Activated naive CD4-positive, alpha-beta T cell treated with anti-CD3 and anti-CD28 coated beads, Interleukin-2, amount 10 ng/mL, durations not matched to agents 7 days and 5 days (primary cell): ENCODE measurements at regions not wholly inside any gene's neighbourhood (a gene's known extent, or its start where the extent isn't known, plus 50 kb on each side); places are given as distances from the start of the nearest gene placed in this dataset.

Experiments
- CTCF ChIA-PET: fragments of 350-600 bp; sonication (Branson Sonifier 250); formaldehyde crosslinking; loops from one replicate; lab custom pipeline; 2021; ENCODE audit warnings: antibody characterized with exemption; lab: Charles Lee
- DNase-seq: peaks from one replicate; pipeline ENCODE4 v3.0.0-alpha.2; 2020
- H3K27ac Mint-ChIP-seq: one replicate; pipeline ENCODE4 v1.8.0; 2021; ENCODE audit warnings: mild to moderate bottlenecking, moderate library complexity, mixed read lengths
- H3K27me3 Mint-ChIP-seq: one replicate; pipeline ENCODE4 v1.8.0; 2021; ENCODE audit warnings: mild to moderate bottlenecking, mixed read lengths
- H3K36me3 Mint-ChIP-seq: one replicate; pipeline ENCODE4 v1.8.0; 2021; ENCODE audit warnings: mixed read lengths
- H3K4me1 Mint-ChIP-seq: one replicate; pipeline ENCODE4 v1.8.0; 2021; ENCODE audit warnings: mixed read lengths
- H3K4me3 Mint-ChIP-seq: one replicate; pipeline ENCODE4 v1.8.0; 2021; ENCODE audit warnings: mild to moderate bottlenecking, moderate library complexity, mixed read lengths
- H3K9me3 Mint-ChIP-seq: one replicate; pipeline ENCODE4 v1.8.0; 2021; ENCODE audit warnings: mixed read lengths

GRCh38 chr17:68710035-68710780, 109.0 kb upstream of the FAM20A start:
- no peak overlapping the region for H3K4me3 Mint-ChIP-seq
- no peak for DNase-seq
- H3K4me1 Mint-ChIP-seq = no peaks in the 10 kb centered on the region
- no peaks in the 10 kb centered on the region for H3K9me3 Mint-ChIP-seq
- no peak overlapping the region for H3K27ac Mint-ChIP-seq
- CTCF ChIA-PET = no interaction called here
- no peaks in the 10 kb centered on the region for H3K36me3 Mint-ChIP-seq
- no peaks in the 10 kb centered on the region for H3K27me3 Mint-ChIP-seq

DNA sequence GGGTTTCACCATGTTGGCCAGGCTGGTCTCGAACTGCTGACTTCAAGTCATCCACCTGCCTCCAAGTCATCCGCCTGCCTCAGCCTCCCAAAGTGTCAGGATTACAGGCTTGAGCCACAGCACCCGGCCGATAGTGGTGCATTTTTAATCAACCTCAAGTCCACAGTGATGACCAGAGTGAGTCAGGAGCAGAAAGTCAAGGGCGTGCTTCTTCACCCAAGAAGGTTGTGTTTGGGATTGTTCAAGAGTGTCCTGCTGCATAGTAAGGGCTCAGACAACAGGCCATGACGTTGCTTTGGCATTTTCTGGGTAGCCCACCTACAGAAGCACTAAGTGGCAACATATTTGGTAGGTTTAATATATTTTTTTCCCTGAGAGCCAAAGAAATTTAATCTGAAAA, 108.3 kb upstream of the FAM20A start:
- H3K36me3 Mint-ChIP-seq = no peaks in the 10 kb centered on the region
- H3K27ac Mint-ChIP-seq = no peak overlapping the region
- no peaks in the 10 kb centered on the region for H3K9me3 Mint-ChIP-seq
- no peak for DNase-seq
- CTCF ChIA-PET = no interaction called here
- no peaks in the 10 kb centered on the region for H3K27me3 Mint-ChIP-seq
- no peaks in the 10 kb centered on the region for H3K4me1 Mint-ChIP-seq
- no peak overlapping the region for H3K4me3 Mint-ChIP-seq

GRCh38 chr17:68707031-68707430, 105.9 kb upstream of the FAM20A start:
- Mint-ChIP-seq H3K4me3 (no peak overlapping the region), H3K27ac (no peak overlapping the region)

DNA sequence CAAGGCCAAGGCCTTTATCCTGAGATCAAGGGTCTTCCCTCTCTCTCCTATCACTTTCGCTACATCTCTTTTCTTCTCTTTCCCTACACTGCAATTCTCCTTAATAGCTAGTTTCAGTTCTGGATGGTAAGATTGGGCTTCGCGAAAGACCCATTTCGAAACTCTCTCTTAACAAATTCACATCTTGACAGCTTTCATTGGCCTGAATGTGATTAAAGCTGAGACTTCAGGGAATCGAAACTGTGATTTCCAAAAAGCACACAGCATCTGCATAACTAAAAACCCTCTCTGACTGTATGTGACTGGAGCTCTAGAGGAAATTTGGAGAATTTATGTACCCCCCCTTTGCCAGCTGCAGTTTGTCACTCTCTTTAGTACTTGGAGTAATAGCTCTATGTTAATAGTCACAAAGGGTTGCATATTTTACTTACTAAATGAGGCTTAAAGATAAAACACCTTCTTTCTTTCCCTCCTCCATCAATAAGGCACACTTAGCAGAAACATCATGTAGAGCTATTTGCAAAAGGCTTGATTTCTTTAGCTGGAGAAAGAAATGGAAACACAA, 105.3 kb upstream of the FAM20A start:
- DNase-seq = no peak
- no peaks in the 10 kb centered on the region for H3K4me1 Mint-ChIP-seq
- H3K36me3 Mint-ChIP-seq = no peaks in the 10 kb centered on the region
- H3K27ac Mint-ChIP-seq = no peak overlapping the region
- H3K9me3 Mint-ChIP-seq = no peaks in the 10 kb centered on the region
- CTCF ChIA-PET = interaction anchor here (1.0 kb wide), 1 partner anchor 9 kb away, joined by 3 read pairs; no protein-coding TSS in a partner anchor
- no peaks in the 10 kb centered on the region for H3K27me3 Mint-ChIP-seq
- no peak overlapping the region for H3K4me3 Mint-ChIP-seq

More at GRCh38 chr17:68707031-68707430, 105.9 kb upstream of the FAM20A start:
- Mint-ChIP-seq H3K36me3 (no peaks in the 10 kb centered on the region), H3K27me3 (no peaks in the 10 kb centered on the region), H3K9me3 (no peaks in the 10 kb centered on the region), H3K4me1 (no peaks in the 10 kb centered on the region)
- DNase-seq = no peak
- CTCF ChIA-PET = interaction anchor here (1.0 kb wide), 1 partner anchor 9 kb away, joined by 3 read pairs; no protein-coding TSS in a partner anchor

- no peaks in the 10 kb centered on the region for H3K9me3 Mint-ChIP-seq
- no peak overlapping the region for H3K4me3 Mint-ChIP-seq
- CTCF ChIA-PET = interaction anchor here (0.6 kb wide), 1 partner anchor 143 kb away, joined by 5 read pairs; no protein-coding TSS in a partner anchor
These were observed 104.5 kb upstream of the FAM20A start for GRCh38 chr17:68705714-68706076.

DNA sequence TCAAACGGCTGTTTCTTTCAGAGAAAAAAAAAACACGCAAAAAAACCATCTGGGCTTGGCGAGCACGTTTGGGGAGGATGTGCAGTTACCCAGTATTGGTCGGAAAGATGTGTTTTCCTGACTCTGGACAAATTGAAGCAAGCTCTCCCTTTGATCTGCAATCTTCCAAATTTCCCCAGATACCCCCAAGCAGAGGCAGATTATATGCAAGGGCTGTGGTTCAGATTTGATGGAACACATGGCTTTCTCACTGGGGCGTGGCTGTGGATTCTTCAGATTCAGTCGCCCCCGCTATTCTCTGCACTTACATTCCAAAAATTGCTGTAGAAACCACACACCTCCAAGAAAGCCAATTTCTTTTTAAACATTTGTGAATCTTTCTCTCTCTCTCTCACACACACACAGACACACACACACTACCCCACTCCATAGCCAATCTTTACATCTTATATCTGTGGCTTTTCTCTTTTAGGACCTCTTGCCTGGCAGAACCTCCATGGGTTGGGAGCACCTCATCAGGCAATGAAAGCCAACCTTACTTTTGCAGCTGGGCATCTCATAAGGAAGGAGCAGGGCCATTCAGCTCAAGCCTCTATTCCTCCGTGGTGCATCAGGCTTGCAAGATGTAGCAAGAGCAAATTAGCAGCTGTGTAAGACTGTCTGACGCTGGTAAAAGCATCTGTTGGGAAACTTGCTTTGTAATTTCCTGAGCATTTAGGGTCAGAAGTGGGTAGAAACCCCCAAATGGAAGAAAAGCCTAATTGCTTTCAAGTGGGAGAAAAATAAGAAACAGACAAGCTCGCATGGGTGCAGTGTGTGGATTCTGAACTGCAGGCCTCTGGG, 103.9 kb upstream of the FAM20A start:
- Mint-ChIP-seq H3K4me3 (no peak overlapping the region), H3K36me3 (no peaks in the 10 kb centered on the region), H3K27ac (no peak overlapping the region), H3K27me3 (no peaks in the 10 kb centered on the region), H3K4me1 (no peaks in the 10 kb centered on the region), H3K9me3 (no peaks in the 10 kb centered on the region)
- no peak for DNase-seq
- CTCF ChIA-PET = interaction anchor here (0.6 kb wide), 1 partner anchor 142 kb away, joined by 5 read pairs; no protein-coding TSS in a partner anchor

More at GRCh38 chr17:68705714-68706076, 104.5 kb upstream of the FAM20A start:
- H3K27ac Mint-ChIP-seq = no peak overlapping the region
- no peaks in the 10 kb centered on the region for H3K27me3 Mint-ChIP-seq
- no peaks in the 10 kb centered on the region for H3K4me1 Mint-ChIP-seq
- DNase-seq = no peak
- H3K36me3 Mint-ChIP-seq = no peaks in the 10 kb centered on the region

DNA sequence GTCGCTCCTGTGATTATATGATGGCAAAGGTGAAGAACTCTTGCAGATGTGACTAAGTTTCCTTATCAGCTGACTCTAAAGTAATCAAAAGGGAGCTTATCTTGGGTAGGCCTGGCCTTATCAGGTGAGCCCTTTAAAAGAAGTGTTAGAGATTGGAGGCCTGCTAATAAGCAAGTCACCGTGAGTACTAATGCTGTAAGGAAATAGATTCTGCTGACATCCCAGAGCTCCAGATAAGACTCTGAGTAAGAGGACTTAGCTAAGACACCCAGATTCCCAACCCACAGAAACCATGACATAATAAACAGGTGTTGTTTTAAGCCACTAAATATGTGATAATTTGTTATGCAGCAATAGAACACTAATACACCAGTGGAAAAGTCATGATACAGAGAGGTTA, 99.9 kb upstream of the FAM20A start:
- DNase-seq = no peak
- CTCF ChIA-PET = no interaction called here
- no peaks in the 10 kb centered on the region for H3K4me1 Mint-ChIP-seq
- H3K27me3 Mint-ChIP-seq = no peaks in the 10 kb centered on the region
- H3K36me3 Mint-ChIP-seq = no peaks in the 10 kb centered on the region
- H3K9me3 Mint-ChIP-seq = no peaks in the 10 kb centered on the region
- H3K27ac Mint-ChIP-seq = no peak overlapping the region
- no peak overlapping the region for H3K4me3 Mint-ChIP-seq

DNA sequence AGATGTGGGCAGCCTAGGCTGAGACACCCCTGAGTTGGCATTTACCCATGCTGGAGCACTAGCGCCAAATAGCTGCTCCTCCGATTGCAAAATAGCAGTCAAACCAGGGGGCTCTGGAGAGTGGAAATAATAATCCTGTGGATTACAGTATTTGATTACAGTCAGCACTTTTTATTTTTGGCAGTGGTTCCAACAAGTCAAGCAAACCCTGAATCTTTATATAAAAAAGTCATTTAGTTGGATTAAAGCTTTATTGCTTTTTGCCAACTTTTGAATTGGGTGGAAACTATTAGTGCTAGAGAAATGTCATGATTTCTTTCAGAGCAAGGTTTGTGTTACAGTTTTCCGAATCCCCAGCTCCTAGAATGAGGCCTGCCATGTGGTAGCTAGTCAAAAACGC, 99.3 kb upstream of the FAM20A start:
- Mint-ChIP-seq H3K4me3 (no peak overlapping the region), H3K27ac (no peak overlapping the region), H3K9me3 (no peaks in the 10 kb centered on the region), H3K4me1 (no peaks in the 10 kb centered on the region), H3K36me3 (no peaks in the 10 kb centered on the region), H3K27me3 (no peaks in the 10 kb centered on the region)
- no peak for DNase-seq
- CTCF ChIA-PET = no interaction called here

- Mint-ChIP-seq H3K4me1 (no peaks in the 10 kb centered on the region), H3K27me3 (no peaks in the 10 kb centered on the region), H3K36me3 (no peaks in the 10 kb centered on the region), H3K4me3 (no peak overlapping the region), H3K9me3 (no peaks in the 10 kb centered on the region), H3K27ac (no peak overlapping the region)
- CTCF ChIA-PET = no interaction called here
- no peak for DNase-seq
These were observed 98.8 kb upstream of the FAM20A start for GRCh38 chr17:68699936-68700335.

DNA sequence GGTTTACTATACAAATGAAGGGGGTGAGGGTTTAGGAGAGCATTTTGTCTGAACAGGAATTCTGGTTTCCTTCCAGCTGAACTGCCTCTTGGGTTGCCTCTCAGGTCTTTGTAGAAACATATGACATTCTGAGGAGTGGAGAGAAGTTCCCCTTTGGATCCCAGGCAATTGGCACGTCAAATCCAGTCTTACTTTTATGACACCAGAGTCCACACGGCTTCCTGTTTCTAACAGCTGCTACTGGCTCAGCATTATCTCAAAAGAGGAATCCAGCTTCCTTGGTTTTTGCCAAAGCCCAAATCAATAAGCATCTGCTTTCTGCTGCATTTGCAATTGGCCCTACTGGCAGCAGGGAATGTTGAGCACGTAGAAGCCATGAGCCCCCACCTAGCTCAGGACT, 97.6 kb upstream of the FAM20A start:
- H3K4me1 Mint-ChIP-seq = no peaks in the 10 kb centered on the region
- no peaks in the 10 kb centered on the region for H3K27me3 Mint-ChIP-seq
- no peak overlapping the region for H3K27ac Mint-ChIP-seq
- no peaks in the 10 kb centered on the region for H3K9me3 Mint-ChIP-seq
- H3K4me3 Mint-ChIP-seq = no peak overlapping the region
- CTCF ChIA-PET = no interaction called here
- no peak for DNase-seq
- no peaks in the 10 kb centered on the region for H3K36me3 Mint-ChIP-seq

DNA sequence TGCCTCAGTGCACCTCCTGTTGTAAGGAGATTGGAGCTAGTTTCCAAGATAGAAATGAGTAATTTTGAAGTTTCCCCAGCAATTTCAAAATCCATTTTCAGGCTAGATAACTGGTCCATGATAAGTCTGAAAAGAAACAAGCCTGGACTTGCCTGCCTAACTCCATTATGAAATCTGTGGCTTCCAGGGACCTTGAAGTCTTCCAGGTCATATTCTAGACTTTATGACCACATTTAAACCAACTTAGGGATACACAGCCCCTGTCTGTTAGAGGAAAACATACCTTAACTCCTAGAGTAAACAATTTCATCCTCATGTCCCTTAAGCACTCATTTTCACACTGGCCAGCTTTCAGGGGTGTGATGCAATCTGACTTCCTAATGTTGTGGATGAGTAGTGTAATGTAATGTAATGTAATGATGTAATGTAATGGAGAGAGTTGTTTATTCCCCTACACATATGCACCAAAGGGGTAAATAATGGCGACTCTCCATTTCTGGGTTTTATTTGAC, 96.7 kb upstream of the FAM20A start:
- Mint-ChIP-seq H3K4me3 (no peak overlapping the region), H3K36me3 (no peaks in the 10 kb centered on the region), H3K27ac (no peak overlapping the region), H3K4me1 (no peaks in the 10 kb centered on the region), H3K9me3 (no peaks in the 10 kb centered on the region), H3K27me3 (no peaks in the 10 kb centered on the region)
- DNase-seq = no peak
- CTCF ChIA-PET = no interaction called here

GRCh38 chr17:68695659-68696058, 94.5 kb upstream of the FAM20A start:
- Mint-ChIP-seq H3K9me3 (no peaks in the 10 kb centered on the region), H3K36me3 (no peaks in the 10 kb centered on the region), H3K27ac (no peak overlapping the region), H3K4me1 (no peaks in the 10 kb centered on the region), H3K4me3 (no peak overlapping the region), H3K27me3 (no peaks in the 10 kb centered on the region)
- CTCF ChIA-PET = no interaction called here
- no peak for DNase-seq

- H3K9me3 Mint-ChIP-seq = no peaks in the 10 kb centered on the region
- no peaks in the 10 kb centered on the region for H3K27me3 Mint-ChIP-seq
- CTCF ChIA-PET = no interaction called here
- DNase-seq = no peak
- H3K36me3 Mint-ChIP-seq = no peaks in the 10 kb centered on the region
- no peak overlapping the region for H3K4me3 Mint-ChIP-seq
- no peaks in the 10 kb centered on the region for H3K4me1 Mint-ChIP-seq
- H3K27ac Mint-ChIP-seq = no peak overlapping the region
These were observed 93.8 kb upstream of the FAM20A start for GRCh38 chr17:68694791-68695485.

- CTCF ChIA-PET = no interaction called here
- H3K36me3 Mint-ChIP-seq = no peaks in the 10 kb centered on the region
- no peaks in the 10 kb centered on the region for H3K9me3 Mint-ChIP-seq
- H3K4me1 Mint-ChIP-seq = no peaks in the 10 kb centered on the region
- H3K4me3 Mint-ChIP-seq = no peak overlapping the region
- no peak for DNase-seq
- no peak overlapping the region for H3K27ac Mint-ChIP-seq
- H3K27me3 Mint-ChIP-seq = no peaks in the 10 kb centered on the region
These were observed 92.7 kb upstream of the FAM20A start for GRCh38 chr17:68693896-68694295.
